ENCODE measurements at regions not wholly inside any gene's neighbourhood (a gene's known extent, or its start where the extent isn't known, plus 50 kb on each side); places are given as distances from the start of the nearest gene placed in this dataset.

- no peak for DNase-seq (ENCODE audit: low read depth, low spot score)
Observed at GRCh38 chr7:41832941-41833340, 130.1 kb upstream of the INHBA start.

DNA sequence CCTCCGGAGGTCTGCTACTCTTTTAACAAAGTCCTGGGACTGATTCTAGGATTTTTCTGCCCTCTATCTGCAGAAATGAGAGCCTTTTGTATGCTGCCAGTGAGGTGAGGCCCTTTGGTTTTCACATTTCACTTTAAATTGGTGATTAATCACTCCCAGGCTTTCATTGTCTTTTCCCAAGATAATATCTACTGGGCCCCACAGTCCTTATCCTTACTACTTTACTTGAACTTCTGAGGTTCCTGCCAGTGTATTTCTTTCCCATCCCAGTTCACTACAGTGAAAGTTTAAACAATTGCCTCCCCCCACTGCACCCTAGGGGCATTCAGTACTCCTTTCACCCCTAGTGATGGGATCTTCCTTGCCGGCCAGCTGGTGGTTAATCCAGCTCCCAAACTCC is 127.4 kb upstream of the INHBA start:
- DNase-seq (ENCODE audit: low read depth, low spot score), result no peak

DNA sequence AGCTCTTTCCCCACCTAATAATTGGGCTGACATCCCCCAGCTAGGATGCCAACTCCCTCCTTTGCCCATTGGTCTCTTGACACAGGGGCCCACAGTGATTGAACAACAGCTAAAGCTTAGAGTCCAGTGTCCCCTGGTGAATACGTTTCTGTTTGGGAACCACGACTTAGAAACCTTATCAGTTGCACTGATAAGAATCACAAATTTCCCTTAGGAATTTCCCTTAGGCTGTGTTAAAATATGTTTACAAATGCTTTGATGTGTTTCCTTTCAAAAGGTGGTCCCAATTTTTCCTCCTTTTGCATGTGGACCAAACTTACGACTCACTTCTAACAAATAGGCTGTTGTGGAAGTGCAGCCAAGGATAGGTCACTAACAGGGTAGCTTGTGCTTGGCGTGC is 126.0 kb upstream of the INHBA start:
- DNase-seq (ENCODE audit: low read depth, low spot score), result no peak

DNA sequence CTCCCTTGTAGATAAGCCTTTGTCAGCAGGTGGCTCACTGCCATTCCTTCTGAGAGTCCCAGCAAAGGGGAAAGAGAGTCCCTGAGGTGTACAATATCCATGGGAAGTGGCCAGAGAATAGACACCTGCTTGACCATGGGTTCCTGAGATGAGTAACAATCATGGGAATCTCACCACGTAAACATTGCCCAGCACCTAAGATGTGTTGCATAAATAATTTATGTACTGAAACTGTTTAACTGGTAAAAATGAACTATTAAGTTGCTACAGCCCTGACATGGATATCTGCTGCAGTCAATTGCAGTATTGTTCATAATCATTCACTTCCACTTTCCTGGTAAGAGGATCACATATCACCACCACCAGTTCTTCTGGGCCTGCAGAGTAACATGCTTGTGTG is 123.8 kb upstream of the INHBA start:
- DNase-seq (ENCODE audit: low read depth, low spot score), result no peak

- no peak for DNase-seq (ENCODE audit: low read depth, low spot score)
Observed at GRCh38 chr7:41825927-41826480, 123.1 kb upstream of the INHBA start.

DNA sequence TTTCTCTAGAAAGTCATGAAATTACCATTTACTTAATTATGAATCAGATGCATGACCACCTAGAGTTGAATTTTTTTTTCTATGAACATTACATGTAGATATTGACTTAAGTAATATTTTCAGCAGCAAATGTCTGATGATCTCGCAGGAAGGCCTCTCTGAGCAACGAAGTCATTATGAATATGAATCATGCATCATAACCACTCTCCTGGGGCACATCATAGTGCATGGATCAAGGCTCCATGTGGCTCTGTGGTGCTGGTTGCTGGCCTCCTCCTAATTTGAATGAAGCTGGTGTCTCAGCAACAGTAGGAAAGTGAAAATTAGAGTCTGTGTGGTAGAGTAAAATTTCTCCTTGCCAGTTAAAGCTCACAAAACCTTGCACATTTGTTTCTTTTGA is 121.4 kb upstream of the INHBA start:
- no peak for DNase-seq (ENCODE audit: low read depth, low spot score)

DNA sequence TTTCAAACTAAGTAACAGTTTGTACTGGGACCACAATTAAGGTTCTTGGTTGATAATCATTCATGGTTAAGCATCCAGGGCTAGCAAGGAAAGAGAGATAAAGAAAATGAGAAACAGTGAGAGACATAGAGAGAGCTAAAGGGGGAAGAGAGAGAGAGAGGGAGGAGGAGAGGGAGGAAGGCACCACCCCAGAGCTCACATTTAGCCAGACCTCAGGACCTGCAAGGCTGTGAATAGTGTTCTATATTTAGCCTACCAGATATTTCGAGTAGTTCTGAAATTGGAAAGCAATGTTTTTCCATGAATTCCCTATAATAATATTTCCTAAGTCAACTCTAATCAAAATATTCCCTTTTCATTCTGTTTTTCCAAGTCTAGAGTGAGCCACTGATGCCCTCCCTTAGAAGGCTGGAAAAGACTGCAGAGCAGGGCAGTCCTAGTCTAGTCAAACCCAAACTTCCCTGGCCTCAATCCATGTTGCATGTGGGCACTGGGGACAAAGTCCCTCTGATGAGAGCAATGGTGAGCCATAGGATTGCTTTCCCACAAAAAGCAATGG is 119.4 kb upstream of the INHBA start:
- no peak for DNase-seq (ENCODE audit: low read depth, low spot score)

DNA sequence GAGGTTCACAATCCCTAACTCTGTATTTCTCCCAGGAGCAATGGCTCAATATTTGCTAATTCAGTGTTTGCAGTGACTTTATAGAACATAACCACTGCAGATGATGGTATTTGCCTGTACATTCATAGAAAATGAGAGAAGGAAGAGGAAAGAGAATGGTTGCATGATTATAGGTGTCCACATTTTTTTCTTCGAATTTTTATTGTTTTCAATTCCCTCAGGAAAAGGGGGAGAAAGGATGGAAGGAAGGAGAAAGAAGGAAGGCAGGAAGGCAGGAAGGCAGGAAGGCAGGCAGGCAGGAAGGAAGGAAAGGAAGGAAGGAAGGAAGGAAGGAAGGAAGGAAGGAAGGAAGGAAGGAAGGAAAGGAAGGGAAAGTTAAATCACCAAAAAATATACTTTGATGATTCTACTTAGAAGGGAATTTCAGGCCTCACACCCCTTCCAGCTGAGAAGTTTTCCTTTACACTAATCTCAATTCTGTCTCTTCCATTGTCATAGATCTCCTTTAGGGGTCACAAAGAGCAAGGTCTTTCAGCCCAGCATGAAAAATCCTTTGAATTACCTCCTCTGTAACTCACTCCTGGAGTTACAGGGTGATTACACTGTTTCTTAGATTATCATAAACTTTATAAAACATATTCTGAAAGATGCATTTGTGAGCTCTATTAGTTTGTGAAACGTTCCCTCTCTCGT is 118.8 kb upstream of the INHBA start:
- DNase-seq (ENCODE audit: low read depth, low spot score), result no peak

DNA sequence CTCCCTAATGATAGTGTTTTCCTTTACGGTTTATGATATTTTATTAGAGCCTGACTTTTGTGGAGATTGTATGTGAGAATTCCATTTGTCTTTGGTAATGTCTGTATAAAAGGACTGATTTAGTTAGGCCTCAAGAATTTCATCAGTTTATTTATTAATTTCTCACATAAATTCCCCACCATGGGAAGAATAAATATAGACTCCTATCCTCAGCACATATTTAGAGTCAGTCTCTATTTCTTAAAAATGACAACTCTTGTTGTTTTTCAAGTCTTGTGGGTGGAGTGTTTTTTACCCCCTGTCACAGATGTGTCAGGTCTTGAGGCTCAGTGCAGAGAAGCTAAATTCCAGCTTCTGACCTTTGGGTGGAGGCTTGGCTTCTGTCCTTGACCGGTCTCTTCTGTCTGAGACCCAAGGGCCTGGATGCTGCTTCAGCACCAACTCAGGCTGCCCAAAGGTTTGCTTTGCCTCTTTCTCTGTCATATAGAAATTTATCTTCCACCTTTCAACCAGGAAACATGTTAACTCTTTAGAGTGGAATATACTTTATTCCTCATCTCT is 117.3 kb upstream of the INHBA start:
- no peak for DNase-seq (ENCODE audit: low read depth, low spot score)

DNA sequence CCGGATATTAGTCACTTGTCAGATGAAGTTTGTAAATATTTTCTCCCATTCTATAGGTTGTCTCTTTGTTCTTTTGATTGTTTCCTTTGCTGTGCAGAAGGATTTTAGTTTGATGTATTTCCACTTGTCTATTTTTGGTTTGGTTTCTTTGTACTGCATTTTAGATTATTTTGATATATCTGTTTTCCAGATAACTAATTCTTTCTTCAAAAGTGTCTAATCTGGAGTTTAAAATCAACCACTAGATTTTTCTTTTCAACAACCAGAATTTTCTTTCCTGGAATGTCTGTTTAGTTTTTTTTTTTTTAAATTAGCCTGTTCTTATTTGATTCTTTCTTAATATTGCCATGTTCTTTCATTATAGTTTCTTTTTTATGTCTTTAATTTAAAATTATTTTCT is 116.8 kb upstream of the INHBA start:
- DNase-seq (ENCODE audit: low read depth, low spot score), result no peak

DNA sequence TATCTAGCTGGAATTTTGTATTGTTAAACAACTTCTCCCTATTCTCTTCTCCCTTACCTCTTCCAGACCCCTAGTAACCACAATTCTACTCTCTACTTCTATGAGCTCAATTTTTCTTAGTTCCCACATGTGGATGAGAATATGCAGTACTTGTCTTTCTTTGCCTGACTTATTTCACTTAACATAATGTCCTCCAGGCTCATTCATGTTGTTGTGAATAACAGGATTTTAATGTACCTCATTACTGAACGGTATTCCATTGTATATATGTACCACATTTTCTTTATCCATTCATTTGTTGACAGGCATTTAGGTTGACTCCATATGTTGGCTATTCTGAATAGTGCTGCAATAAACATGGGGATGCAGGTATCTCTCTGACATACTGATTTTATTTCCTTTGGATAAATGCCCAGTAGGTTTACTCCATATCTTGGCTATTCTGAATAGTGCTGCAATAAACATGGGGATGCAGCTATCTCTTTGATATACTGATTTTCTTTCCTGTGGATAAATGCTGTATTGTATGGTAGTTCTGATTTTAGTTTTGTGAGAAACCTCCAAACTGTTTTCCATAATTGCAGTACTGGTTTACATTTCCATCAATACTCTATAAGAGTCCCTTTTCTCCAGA is 116.0 kb upstream of the INHBA start:
- DNase-seq (ENCODE audit: low read depth, low spot score), result no peak

DNA sequence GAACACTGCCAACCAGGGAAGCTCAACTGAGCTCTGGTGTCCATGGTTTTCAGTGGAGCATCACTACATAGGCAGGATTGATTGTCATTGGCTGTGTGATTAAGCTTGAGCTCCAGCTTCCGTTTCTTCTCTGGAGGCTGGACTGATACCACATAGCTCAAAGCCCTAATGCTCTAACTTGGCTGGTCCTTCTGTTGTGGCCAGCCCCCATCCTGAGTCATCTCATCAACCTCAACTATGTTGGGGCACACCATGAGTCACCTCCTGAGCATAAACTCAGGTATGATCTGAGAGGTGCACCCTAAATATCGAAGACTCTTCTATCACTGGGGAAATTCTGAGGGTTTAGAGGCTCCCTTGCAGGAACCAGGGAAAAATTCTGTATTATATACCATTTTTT is 114.5 kb upstream of the INHBA start:
- no peak for DNase-seq (ENCODE audit: low read depth, low spot score)

GRCh38 chr7:41816111-41816510 is 113.2 kb upstream of the INHBA start:
- no peak for DNase-seq (ENCODE audit: low read depth, low spot score)

DNA sequence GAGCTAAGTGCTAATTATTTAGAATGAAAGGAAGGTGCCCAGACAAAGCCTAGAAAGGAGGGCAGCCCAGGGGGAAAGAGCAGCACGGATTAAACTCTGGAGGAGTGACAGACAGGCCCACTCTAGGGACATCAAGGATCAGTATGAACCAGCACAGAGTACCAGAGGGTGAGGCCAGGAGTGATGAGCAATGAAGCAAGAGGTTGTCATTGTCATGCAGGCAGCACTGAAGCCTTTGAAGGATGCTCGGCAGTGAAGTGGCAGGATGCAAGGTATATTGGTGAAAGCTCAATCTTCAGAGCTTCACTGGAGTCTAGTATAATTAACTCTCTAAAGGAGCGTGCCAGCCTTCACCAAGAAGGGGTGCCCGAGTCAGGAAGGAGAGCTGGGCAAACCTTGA is 112.0 kb upstream of the INHBA start:
- DNase-seq (ENCODE audit: low read depth, low spot score), result no peak

GRCh38 chr7:41813286-41813685 is 110.4 kb upstream of the INHBA start:
- DNase-seq (ENCODE audit: low read depth, low spot score), result no peak

DNA sequence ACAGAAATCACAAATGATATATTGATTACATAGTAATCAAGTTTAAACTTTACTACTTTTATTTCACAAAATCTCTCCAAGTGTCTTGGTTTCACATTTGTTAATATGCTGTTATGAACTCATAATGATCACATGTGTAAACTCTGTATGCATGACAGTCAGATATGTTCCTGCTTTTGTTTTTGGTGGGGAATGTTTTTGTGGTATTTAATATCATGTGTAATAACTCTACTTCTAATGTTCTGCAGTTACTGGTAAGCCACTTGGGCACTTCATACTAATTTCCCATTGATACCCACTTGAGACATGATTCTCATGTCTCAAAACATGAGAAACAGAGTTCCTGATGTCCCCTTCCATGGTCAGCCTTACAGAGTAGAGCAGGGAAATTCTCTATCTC is 109.1 kb upstream of the INHBA start:
- DNase-seq (ENCODE audit: low read depth, low spot score), result no peak

DNA sequence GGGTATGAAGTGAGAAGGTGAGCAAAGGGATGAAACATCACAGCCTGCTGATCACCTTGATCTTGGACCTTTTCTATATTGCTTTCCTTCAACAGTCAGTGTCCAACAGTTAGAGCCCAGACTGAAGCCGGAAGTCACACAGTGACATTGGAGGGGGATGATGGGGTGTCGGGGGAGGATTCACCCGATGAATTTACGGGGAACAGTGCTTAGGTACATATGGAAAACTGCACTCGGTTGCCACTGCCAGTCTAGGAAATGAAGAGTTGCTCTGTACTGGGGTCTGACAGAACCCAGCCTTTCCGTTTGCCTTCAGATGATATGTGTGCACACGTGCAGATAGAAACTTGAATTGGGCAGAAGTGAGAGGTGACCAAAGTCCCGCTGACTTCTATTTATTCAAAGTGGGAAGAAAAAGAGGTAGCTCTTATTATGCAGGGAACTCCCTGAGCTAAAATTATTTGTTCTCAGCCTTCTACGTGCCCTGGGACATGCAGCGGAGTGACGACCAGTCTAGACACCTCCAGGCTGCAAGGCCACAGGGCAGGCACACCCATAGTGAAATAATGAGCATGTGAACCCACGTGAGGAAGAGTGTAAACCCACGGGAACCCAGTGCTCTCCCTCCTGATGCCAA is 107.2 kb upstream of the INHBA start:
- DNase-seq (ENCODE audit: low read depth, low spot score), result no peak

GRCh38 chr7:41809529-41809939 is 106.6 kb upstream of the INHBA start:
- DNase-seq (ENCODE audit: low read depth, low spot score), result no peak

- DNase-seq (ENCODE audit: low read depth, low spot score), result no peak
Observed at GRCh38 chr7:41809116-41809515, 106.2 kb upstream of the INHBA start.

GRCh38 chr7:41808541-41808940 is 105.7 kb upstream of the INHBA start:
- no peak for DNase-seq (ENCODE audit: low read depth, low spot score)

- no peak for DNase-seq (ENCODE audit: low read depth, low spot score)
Observed at GRCh38 chr7:41803569-41803968, 100.7 kb upstream of the INHBA start.

DNA sequence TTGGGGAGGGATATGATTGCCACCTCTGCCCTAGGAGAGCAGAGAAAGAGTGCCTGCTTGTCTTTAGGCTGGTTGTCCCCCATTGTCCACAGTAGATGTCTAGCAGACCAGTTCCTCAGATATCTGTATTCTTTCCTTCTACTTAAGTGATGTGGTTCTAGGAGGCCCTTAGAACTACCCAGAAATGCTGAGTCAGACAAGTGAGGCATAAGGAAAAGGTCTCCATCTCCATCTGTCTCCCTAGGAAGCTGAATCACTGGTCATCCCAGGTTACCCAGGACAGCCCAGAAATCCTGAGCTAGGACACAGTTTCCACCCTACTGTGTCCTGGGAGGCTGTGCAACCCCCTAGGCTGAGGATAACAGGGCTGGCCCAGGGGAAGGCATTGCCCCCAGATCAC is 93.4 kb upstream of the INHBA start:
- DNase-seq (ENCODE audit: low read depth, low spot score), result no peak
